HG03095 (cell line): ENCODE measurements at regions not wholly inside any gene's neighbourhood (a gene's known extent, or its start where the extent isn't known, plus 50 kb on each side); places are given as distances from the start of the nearest gene placed in this dataset.

ENCODE experiments used
- ATAC-seq: cut with Tn5 transposase; IDR thresholded peaks from one replicate; pipeline ENCODE4 v1.9.1; 2021; ENCODE audit warnings: moderate library complexity; ENCODE audit not compliant: unreplicated experiment

DNA sequence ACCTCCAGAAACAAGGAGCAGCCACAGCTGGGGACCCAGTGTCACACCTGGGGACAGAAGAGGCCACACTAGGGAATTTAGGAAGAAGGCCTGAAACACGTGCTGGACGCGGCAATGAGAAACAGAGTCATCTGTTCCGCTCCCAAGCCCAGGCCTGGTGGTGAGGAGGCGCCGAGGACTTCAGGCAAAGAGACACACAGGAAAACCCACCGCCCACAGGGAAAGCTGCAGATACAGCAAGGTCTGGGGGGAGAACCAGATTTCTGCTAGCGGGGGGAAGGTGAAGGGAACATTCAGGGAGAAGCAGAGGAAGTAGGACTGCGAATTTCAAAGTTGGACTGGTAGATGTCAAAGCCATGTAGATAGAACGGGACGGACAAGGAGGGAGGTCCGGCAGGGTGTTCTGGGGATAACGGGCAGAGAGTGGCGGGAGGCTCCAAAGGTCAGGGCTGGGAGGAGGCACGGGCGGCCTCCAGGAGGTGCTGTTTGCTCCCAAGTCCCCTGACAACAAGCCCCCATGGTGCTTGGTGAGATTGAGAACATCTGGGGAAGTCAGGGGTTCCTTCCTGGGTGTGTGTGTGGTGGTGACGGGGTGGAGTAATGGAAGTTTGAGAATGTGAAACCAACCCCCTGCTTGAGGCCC lies 351.7 kb upstream of the MYT1L start:
- ATAC-seq, result no peak

GRCh38 chr2:2681711-2682251 lies 350.7 kb upstream of the MYT1L start:
- no peak for ATAC-seq

GRCh38 chr2:2681085-2681484 lies 350.0 kb upstream of the MYT1L start:
- ATAC-seq, result no peak

- no peak for ATAC-seq
Measured at GRCh38 chr2:2674831-2675230, 343.8 kb upstream of the MYT1L start.

GRCh38 chr2:2673406-2673805 lies 342.3 kb upstream of the MYT1L start:
- no peak for ATAC-seq

- no peak for ATAC-seq
Measured at GRCh38 chr2:2672249-2672648, 341.2 kb upstream of the MYT1L start.

DNA sequence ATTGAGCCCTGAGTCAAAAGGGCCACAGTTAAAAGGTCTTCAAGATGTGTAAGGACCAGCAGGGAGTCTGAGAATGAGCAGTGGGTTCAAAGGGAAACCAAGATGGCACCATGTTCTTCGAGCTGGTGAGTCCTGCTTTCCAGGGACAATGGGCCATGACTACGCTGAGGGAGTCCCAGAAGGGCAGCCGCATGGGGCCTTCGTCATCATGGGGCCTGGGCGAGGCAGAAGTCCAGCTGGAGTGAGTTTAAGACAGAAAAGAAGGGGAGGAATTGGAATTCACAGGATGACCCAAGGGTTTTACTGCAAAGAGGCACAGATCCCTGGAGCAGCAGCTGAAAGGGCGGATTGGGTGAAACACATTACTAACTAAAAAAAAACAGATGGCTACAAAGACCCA lies 340.8 kb upstream of the MYT1L start:
- ATAC-seq, result no peak

DNA sequence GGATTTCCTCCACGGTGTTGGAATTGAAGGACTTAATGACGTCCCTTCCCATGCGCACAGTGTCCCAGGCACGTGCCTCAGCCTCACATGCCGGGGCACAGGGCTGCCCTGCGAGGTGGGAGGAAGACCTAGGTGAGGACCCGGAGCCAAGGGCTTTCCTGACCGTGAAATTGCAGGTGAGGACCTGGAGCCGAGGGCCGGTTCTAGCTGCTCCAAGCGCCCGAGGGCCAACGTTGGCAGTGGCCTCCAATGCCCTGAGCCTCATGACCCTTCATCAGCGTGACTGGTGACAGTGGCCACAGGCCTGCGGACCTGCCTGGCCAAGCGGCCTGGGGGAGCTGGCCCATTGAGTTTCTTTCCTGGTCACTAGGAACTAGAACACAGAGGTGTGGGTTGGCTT lies 338.2 kb upstream of the MYT1L start:
- no peak for ATAC-seq

DNA sequence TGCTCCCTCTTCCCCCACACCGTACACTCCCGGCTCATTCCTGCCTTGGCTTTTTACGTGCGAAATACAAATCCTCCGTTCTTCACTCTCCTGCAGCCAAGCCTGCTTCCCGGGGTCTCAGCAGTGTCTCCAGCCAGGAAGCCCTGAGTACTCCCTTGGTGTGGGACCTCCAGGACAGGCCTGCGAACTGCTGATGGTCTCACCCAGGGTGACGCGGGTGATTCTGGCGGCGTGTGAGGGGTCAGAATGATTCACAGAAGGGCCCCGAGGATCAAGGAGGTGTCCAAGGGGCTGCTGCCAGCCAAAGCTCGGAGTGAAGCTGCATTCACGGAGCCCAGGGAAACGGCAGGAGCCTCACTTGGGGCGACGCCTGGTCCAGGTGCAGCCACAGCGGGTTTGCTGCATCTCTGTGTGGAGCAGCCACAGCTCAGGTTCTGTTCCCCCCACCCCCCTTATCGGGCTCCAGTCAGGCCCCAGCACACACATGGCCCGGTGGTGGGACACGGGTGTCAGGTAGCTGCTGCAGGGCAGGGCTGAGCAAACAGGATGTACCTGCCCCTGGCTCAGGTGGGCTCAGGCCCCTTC lies 337.7 kb upstream of the MYT1L start:
- ATAC-seq, result no peak

DNA sequence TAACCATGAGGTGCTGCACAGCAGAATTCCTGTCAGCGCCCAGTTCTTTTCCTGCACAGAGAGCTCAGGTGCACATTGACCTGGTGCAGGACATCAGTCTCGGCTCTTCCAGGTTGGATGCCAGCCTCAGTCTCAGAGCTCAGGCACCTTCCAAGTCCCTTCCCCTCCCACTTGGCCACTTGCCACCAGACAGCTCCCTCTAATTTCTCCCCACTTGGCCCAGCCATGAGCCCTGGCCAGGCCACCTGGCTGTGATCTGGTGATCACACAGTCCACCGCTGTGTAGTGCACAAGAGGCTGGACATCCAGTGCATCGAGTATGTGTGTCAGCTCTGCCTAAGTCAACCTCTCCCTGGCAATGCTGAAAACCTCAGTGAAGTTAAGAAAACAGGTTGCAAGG lies 336.6 kb upstream of the MYT1L start:
- no peak for ATAC-seq

GRCh38 chr2:2665834-2666133 lies 334.7 kb upstream of the MYT1L start:
- no peak for ATAC-seq

DNA sequence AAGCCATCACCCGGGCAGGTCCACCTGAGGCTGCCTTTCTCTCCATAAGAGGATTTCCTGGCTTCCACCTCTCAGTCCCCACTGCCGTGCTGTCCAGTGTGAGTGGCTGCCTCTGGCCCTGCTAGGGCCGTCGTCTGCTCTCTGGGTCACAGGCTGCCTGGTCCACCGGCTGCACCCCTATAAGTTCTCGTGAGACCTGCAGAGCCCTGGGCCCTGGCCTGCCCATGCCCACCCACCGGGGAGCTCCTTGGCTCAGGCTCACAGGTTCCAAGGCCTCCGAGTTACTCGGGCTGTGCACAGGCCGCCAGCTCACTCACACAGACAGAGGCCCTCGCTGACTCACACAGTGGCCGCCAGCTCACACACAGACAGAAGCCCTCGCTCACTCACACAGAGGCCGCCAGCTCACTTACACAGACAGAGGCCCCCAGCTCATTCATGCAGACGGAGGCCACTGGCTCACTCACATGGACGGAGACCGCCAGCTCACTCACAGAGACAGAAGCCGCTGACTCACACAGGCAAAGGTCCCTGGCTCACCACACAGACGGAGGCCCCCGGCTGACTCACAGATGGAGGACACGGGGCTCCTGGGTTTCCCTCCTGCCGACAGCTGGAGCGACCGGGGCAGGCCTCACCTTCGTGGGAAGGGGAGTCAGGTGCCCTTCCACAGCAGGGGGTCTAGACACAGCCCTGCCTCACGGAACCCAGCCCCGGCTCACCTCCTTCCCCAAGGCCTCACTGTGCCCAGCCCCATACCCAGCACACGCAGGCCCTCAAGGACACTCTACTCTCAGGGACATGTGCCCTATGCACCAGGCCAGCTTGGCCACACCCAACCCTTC lies 334.1 kb upstream of the MYT1L start:
- ATAC-seq, result no peak

DNA sequence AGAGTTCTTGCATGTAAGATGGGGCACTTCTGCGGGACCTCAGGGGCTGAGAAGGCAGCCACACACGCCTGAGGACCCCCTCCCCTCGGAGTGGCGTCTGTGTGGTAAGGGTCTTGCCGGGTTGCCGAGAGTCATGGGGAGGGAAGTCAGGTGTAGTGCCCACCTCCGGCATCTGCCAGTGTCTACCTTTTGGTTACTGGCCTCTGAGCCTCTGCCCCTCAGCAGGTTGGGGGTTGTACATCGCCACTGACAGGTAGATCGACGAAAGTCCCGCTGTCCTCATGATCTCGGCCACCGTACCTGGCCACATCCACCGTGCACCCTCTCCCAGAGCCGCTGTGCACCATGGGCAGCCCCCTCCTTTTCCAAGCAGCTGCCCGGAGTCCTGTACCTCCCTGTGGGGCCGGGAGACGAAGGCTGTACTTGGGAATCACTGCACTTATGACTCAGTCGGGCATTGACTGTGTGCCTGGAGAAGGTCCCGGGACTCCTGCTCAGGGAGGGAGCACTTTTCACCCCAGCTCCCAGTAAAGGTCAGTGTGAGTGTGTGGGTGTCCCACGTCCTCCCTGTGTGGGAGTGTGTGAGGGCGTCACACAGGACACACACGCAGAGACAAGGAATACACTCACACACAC lies 332.4 kb upstream of the MYT1L start:
- no peak for ATAC-seq

DNA sequence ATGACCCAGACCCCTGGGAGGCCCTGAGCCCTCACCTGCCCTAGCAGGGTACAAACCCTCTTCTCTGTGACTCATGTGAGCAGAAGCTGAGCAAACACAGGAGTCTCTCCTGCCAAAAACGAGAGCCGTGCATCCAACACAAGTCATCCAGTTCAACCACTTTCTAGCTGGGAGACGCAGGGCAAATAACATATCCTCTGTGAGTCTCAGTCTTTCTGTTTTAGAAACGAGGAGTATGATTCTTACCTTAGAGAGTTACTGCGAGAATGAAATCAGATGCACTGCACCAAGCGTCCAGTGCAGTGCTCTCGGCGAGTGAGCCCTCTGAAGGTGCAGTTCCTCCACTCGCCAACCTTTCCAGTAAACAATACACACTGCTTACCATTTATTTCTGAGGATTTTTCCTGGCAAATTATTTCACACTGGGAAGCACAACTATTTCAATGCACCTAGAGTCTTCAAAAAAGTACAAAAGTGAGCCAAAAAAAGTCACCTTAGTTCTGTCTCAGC lies 331.8 kb upstream of the MYT1L start:
- no peak for ATAC-seq

- ATAC-seq, result no peak
Measured at GRCh38 chr2:2662037-2662846, 331.2 kb upstream of the MYT1L start.

DNA sequence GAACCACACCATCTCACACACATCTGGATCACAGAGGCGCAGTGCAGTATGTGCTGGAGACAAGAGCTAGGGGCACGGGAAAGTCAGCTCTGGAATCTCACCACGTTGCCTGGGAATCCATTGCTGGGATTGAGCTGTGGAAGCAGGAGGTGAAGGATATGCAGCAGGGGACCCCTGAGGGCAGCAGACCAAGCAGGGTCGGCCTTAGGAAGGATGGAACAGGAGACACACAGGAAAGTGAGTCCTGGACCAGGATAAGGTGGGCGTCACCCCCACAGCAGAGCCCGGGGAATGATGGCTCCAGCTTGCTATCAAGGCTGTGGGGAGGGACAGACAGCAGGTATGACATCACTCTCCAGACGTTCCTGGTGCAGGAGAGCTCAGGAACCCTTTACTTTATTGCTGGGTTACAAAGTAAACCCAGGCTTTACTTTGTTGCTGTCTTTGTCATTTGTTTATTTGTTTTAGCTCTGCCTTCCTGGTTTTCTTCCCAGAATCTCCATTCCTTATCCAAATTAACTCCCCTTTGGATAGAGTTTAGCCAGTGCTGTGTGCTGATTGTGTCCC lies 329.8 kb upstream of the MYT1L start:
- no peak for ATAC-seq

DNA sequence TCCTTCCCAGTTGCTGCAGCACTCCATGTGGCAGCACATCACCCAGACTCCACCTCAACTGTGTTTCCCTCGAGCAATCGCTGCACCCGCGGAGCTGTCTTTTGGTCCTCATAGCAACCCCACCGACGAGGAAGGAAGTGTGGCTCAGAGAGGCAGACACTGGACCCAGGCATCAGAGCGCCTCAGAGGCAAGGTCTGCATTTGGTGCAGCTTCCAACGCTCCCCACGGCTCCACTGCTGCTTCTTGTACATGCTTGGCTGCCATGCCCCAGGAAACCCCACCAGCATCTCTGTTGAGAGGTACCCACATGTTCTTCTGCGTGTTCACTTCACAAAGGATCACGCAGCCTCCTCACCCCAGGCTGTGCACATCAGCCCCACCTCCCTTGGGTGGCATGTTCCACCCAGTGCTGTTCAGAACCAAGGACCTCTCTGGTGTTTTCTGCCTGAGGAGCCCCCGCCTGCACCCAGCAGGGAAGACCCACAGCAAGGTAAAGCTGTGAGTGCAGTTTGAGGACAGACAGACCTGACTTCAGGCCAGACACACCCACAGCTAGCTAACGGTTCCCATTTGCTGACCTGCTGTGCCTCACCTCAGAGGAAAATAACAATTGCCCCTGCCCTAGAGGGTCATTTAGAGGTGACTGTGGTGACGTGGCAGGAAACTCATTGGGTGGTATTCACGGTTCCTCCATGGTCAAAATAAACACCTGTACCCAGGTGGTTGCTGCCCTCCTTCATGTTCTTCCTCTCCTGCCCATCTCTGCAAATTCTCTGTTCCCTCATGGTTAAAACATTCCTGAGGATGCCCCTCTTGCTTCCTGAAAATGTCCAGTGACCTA lies 326.3 kb upstream of the MYT1L start:
- ATAC-seq, result no peak

- ATAC-seq, result no peak
Measured at GRCh38 chr2:2656115-2657011, 325.3 kb upstream of the MYT1L start.
